Activated CD8-positive, alpha-beta memory T cell treated with anti-CD3 and anti-CD28 coated beads for 36 hours (primary cell): ENCODE measurements at regions not wholly inside any gene's neighbourhood (a gene's known extent, or its start where the extent isn't known, plus 50 kb on each side); places are given as distances from the start of the nearest gene placed in this dataset.

Experiments
- CTCF ChIA-PET: fragments of 350-600 bp; sonication (Branson Sonifier 250); formaldehyde crosslinking; loops from one replicate; lab custom pipeline; 2021; ENCODE audit warnings: antibody characterized with exemption; lab: Charles Lee
- POLR2A ChIA-PET: fragments of 350-600 bp; sonication (Branson Sonifier 250); formaldehyde crosslinking; loops from one replicate; lab custom pipeline; 2021; ENCODE audit warnings: antibody characterized with exemption; lab: Charles Lee

DNA sequence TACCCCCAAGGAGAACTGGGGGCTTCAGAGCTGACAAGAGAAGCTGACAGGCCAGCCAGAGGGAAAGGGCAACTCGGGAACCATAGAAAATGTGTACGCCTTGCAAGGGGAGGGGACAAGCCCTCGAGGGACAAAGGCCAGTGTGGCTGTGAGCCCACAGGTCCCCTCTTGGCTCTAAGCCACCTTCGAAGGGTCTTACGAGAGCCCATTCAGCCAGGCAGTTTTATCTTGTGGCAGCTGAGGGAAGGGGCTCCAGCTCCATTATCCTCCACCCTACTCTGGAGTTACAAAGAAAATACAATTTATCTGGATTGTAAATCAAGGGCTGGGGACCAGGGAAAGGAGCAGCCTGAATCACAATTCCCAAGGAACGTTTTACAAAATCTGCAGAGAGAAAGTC lies 159.5 kb upstream of the ZMIZ1 start:
- ChIA-PET CTCF (no interaction called here), POLR2A (no interaction called here)

DNA sequence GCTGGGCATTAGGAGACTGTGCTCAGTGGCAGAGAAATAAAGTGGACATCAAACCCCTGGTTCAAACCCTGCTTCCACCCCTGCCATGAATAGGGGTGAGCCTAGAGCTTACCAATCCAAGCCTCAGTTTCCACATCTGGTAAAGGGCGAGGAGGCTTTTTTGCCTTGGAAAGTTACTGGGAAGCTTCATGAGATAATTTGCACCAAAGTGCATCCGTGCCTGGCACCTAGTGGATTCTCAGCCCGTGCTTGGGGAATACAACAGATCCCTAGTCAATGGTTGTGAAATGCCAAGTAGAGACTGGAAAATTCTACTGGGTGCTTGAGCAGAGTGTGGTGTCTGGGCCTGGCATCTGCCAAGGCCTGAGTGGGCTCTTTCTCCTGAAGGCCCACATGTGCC lies 158.7 kb upstream of the ZMIZ1 start:
- CTCF ChIA-PET, result no interaction called here

DNA sequence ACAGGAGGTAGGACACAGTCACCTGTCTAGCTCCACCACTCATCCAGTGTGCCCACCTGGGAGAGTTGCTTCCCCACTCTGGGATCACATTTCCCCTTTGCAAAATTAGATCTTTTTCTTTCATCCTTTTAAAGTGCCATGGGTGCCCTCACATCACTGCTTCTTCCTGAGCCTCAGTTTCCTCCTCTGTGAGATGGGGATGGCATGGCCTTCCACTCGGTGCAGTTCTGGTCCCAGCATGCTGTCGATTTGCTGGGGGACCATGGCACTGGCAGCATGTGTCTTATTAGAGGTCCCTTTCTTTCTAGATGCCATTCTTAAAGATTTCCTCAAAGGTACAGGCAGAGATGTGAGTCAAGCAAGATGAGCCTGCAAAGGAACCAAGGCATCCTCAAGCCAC lies 158.3 kb upstream of the ZMIZ1 start:
- ChIA-PET POLR2A (no interaction called here), CTCF (no interaction called here)

More for the DNA sequence above, 158.7 kb upstream of the ZMIZ1 start:
- POLR2A ChIA-PET, result no interaction called here

DNA sequence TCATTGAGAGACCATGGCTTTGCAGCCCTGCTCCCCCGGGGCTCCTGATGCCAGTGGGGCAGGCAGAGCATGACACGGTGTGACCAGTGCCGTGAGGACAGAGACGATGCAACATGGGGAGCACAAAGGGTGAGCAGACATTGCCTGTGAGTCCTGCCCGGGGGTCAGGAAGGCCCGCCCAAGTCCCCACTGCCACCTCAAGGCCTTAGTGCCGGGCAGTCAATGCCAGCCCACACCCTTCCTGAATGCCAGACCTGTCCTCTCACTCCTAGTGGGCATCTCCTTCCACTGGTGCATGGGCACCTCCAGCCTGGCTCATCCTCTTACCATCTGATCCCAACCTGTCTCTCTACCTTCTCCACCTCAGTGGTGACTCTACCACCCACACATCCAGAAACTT lies 157.9 kb upstream of the ZMIZ1 start:
- ChIA-PET POLR2A (no interaction called here), CTCF (no interaction called here)

DNA sequence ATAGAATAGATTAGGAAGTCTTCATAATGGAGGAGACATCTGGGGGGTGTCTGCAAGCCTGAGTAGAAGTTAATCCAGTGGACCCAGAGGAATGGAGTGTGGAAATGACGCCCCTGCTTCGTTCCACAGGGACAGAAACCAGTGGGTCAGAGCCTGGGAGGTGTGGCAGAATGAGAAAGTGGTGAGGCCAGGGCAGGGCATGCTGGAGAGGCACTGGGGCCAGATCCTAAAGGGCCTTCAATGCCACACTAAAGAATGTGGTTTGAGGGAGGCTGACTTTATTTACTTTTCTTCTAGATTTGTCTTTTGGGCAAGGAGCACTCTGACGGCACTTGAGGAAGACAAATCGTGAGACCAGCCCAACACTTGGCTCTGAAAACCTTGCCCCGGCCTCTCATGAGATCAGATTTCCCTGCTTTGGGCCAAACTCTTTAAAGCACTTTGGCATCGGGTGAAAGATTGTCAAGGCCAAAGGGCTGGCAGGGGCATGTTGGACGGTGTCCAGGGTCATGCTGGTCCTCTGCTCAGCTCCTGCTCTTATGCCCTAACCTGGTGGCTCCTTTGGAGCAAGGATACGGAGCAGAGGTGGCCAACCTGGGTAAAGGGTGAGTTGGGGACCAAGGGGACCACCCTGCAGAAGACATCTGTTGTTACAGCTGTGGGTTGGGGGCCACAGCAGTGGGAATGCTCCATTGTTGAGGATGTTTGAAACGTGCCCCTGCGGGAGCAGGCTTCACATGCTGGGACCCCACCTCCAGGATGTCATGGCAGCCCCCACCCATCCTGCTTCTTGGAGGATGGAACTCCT lies 157.0 kb upstream of the ZMIZ1 start:
- ChIA-PET CTCF (no interaction called here), POLR2A (no interaction called here)

DNA sequence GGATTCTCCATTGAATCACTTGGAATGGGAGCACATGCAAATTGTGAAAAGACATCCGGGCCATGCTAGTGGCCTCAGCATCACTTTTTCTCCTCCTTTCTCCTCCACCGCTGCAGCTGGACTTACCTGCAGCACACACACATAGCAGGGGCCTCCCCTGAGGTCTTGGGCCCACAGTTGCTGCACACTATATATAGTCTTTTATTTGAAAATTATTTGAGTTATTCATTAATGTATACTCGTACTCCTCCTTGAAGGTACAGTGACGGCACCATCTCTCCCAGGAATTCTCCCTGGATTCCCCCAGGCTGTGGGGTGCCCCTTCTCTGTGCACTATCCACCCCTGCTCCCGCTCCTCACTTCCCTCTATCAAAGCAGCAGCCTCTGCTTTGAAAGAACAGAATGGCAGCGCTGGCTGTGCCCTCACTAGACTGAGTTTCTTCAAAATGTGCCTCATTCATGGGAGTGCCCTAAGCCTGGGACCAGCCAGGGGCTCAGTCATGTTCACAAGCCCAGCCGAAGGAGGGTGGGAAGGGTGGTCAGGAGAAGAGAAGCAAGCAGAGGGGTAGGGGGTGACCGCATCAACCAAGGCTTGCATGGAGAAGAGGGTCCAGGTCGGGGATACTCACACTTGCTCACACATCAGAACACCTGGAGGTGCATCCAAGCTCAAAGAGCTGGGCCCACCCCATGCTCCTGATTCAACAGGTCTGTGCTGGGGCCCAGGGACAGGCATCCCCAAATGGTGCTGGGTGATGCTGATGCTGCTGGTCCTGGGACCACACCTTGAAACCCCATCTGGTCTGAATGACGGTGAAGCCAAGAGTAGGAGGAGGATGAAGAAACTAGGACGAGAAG lies 156.2 kb upstream of the ZMIZ1 start:
- CTCF ChIA-PET, result no interaction called here
- POLR2A ChIA-PET, result no interaction called here

DNA sequence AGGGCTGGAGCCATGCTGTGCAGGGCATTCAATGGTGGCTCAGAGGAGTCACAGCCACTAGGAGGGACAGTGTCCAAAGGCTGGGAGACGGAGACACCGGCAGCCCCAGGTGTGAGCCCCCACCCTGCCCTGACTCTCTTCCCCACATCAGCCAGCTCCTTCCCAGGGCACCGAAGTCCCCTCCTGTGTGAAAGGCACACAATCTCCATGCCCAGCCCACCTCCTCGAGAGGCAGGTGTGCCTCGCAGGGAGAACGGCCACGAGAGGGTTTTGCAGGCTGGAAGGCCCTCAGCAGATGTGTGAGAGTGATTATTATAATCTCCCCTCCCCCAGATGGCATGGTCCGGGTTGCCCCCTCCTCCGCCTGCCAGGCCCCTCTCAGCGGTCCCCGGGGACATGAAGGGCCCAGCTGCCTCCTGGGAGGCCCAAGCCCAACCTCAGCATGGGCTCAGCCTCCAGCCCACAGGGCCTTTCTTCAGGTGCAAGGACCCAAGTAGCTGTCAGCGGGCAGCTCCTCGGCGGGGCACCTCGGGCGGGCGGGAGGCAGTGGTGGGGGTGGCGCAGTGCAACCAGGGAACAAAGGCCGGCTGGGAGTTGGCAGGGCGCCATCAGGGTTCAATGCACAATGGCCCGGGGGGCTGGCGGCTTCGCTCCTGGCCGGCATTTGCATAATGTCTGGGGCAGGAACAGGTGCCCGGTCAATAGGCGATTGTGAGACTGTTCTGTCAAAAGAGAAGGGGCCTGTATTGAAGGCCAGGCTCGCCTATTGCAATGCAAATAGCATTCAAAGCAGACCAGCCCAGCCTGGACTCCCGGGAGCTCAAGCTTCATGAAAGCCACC lies 155.3 kb upstream of the ZMIZ1 start:
- ChIA-PET POLR2A (no interaction called here), CTCF (no interaction called here)

DNA sequence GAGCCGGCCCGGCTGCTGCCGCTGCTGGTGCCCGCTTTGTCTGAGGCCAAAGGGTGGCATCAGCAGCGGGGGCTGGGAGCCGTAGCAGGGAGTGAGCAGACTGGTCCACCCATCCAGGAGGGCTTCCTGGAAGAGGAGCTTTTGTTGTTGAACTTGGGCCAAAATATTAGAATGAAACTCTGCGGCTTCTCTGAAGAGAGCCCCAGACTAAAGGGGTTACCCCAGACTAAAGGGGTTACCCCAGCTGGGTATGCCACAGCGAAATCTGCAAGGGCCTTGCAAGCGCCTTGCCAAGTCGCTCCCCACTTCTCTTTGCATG lies 154.7 kb upstream of the ZMIZ1 start:
- ChIA-PET CTCF (no interaction called here), POLR2A (no interaction called here)

DNA sequence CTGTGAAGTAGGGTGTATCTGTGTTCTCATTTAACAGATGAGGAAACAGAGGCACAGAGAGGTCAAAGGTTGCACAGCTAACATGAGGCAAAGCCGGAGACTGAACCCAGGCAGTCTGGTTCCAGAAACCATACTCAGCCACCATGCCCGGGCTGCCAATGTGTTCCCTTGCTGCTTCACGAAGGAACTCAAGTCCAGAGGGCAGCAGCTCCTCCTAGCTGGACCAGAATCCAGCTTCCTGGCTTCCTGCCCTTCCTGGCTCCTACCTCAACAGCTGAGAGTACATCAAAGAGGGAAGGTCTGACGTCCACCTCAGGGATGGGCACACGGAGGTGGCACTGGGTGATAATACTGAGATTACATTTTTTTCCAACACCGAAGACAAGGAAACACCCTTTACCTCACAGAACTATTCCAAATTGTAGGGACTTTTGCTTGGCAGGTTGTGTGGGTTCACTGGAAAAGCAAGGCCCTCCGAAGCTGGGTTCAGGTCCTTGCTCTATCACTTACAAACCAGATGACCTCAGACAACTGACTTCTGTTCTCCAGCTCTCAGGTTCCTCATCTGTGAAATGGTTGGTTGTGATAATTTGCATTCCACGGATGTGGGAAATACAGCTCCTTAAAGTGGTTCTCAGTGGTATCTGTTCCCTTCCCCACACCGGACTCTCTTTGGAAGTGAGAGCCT lies 154.1 kb upstream of the ZMIZ1 start:
- CTCF ChIA-PET, result no interaction called here
- POLR2A ChIA-PET, result no interaction called here

DNA sequence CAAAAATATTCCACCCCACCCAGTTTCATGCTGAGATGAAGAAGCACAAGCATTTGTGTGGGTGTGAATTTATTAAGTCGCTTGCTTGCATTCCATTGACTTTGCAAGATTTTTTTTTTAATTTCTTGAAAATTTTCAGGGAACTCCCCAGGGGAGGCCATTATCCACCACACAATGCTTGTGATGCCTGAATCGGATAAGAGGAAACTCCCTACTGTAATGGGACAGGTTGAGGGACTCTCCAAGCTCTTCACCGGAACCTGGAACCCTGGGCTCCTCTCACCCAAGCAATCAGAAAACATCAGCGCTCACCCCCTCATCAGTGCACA lies 153.6 kb upstream of the ZMIZ1 start:
- POLR2A ChIA-PET, result no interaction called here

DNA sequence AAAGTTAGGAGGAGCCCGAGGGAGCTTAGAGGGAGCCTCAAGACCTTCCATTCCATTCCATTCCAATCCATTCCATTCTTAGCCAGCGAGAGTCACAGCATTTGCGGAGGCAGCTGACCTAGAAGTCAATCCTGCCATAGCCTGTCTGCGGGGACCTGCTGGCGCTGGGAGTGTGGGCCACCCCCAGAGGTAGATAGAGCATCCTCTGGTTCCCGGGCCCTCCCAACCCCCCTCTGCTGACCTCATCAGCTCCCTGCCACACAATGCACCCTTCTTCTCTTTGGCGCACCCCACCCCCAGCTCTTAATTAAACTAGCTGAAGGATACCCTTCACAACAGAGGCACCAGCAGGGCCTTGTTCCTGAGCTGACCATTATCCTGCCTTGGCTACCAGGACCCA lies 152.5 kb upstream of the ZMIZ1 start:
- CTCF ChIA-PET, result no interaction called here
- POLR2A ChIA-PET, result no interaction called here

More for the DNA sequence above, 153.6 kb upstream of the ZMIZ1 start:
- CTCF ChIA-PET, result no interaction called here

DNA sequence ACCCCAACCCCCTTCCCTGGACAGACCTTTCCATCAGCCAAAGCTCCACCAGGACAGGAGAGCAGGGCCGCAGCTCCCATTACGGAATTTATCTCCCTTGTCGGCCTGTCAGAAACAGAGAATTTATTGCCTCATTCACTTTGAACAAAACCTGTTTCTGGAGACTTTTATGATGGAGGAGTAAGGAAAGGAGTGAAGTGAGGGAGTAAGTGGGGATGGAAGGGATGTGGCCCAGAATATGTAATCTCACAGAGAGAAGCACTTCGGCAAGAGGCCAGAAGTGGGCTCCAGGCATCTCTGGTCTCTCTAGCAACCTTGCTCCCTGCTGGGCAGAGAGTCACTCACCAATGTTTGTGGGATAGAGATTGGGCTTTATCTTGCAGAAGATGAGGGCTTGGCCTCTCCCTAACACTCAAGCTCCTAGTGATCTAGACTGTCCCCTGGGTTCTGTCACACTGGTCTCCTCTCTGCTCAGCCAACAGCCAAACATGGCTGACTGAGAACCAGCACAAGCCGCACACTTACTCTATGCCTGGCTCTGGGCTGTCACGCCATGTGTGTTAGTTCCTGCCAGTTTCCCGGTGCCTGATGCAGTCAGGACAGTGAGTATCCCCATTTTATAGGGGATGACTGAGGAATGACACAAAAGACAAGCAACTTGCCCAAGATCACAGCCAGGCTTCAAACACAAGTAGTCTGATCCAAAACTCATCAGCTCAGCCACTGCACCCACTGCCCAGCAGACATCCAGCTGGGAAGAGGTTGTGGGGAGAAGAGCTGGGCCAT lies 149.4 kb upstream of the ZMIZ1 start:
- ChIA-PET POLR2A (no interaction called here), CTCF (no interaction called here)

DNA sequence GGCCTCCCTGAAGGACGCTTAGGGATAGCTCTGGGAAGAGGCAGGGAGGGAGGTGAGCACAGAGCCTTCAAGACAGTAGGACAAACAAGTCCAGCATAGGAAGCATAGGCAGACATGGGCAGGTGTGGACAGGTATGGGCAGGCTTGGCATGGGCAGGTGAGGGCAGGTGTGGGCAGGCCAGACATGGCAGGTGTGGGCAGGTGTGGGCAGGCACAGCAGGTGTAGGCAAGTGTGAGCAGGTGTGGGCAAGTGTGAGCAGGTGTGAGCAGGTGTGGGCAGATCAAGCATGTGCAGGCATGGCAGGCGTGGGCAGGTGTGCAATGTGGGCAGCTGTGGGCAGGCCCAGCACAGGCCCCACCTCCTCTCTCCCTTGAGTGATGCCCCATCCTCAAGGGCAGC lies 148.8 kb upstream of the ZMIZ1 start:
- ChIA-PET POLR2A (no interaction called here), CTCF (no interaction called here)

DNA sequence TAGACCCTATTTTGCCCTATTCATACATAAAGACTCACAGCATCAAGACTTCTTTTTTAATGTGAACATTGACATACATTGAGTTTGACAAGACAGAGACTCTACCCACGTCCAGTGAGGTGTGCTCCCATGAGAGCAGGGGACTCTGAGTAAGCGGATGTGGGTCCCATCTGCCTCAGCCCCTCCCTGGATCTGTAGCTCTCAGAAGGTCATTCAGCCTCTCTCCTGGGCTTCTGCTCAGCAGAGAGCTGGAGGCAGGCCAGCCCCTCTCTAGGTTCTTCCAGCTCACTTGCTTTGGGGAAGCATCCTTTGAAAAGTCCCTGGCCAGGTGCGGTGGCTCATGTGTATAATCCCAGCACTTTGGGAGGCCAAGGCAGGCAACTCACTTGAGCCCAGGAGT lies 146.9 kb upstream of the ZMIZ1 start:
- ChIA-PET CTCF (no interaction called here), POLR2A (no interaction called here)

DNA sequence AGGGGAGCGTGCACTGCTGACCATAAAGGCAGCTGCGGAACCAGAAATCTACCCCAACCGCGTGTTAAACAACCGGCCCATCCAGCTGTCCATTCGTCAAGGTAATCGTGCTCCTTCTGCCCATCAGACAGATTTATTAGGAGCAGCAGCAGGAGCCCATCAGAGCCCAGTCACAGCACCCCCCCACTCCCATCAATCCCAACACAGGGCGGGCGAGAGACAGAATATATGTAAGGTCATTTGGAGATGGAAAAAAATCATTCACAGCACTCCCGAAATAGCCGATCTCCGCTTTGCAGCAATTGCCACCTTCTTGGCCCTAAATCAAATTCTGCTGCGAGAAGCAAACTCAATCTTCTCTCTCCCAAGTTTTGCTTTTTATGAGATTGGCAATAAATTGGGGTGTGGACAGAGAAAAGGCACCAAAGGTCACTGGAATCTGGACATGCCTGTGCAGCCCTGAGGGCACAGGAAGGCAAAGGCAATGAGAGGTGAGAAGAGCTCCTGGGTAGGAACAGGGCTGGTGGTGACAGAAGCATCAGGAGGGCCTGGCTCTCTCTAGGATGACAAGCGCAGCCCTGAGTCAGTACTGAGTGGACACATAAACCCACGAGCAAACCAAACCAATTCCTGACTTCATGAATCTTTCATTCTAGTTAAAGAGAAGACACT lies 145.0 kb upstream of the ZMIZ1 start:
- POLR2A ChIA-PET, result no interaction called here
- CTCF ChIA-PET, result no interaction called here

DNA sequence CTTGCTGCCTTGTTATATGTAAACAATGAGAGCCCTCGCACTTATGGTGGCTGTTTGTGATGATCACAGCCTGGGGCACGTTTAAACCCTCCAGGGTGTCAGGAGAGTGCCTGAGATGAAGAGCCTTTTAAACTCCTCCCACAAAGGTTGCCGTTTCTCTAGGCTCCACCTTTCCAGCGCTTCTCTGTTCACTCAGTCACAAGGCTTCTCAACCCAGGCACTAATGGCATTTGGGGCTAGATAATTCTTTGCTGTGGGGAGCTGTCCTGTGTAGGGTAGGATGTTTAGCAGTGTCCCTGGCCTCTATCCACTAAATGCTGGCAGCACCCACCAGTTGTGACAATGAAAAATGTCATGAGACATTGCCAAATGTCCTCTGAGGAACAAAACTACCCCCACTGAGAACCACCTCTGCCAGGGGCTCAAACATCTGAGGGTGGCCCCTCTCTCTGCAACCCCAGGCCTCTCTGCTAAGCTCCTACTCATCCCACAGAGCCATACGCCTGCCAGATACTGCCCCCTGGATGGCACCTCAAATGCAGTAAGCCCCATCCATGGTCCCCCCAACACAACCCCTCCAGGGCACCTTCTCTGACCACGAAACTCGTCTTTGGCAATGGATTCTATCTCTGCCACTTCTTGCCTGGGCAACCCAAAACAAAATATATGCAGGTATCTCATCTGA lies 144.3 kb upstream of the ZMIZ1 start:
- CTCF ChIA-PET, result no interaction called here
- POLR2A ChIA-PET, result no interaction called here

DNA sequence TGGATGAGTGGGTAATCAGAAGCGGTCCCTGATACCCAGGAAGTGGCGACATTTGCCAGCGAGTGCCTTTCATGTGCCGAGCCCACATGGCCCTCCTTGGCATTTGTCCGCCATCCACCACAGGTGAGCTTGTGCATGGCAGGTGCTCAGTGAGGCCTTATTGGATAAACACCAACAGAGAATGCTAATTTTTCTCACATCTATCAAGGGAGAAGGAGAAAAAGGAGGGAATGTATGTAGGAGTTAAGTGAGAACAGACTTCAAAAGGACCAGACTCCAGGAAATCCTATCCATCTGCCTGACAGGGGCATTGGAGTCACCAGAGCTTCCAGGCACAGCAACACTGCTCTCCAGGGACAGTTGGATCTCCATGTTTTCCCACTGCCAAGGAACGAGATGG lies 143.5 kb upstream of the ZMIZ1 start:
- POLR2A ChIA-PET, result no interaction called here

DNA sequence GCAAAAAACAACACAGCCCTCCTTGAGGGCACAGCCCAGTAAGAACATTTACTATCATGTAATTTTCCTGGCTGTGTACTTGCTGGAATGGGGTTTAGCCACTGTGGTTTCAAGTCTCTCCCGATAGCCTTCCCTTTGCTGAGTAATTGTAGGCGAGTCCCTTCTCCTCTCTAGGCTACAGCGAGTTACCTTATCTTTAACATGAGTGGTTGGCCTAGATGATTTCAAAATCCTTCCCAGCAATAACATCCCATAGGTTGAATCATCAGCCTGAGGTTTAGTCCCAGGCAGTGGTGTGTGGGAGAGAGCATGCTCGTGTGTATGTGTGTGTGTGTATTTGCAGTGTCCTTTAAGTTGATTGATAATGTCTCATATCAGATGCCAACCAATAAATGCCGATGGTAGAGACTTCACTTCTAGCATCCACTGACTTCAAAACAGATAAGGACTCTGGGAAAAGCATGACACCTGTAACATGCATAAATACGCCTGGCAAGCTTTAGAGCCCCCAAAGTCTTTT lies 142.9 kb upstream of the ZMIZ1 start:
- ChIA-PET POLR2A (no interaction called here), CTCF (no interaction called here)

More for the DNA sequence above, 143.5 kb upstream of the ZMIZ1 start:
- CTCF ChIA-PET, result no interaction called here
